Muscle of leg (tissue), 3 donors: ENCODE measurements at regions not wholly inside any gene's neighbourhood (a gene's known extent, or its start where the extent isn't known, plus 50 kb on each side); places are given as distances from the start of the nearest gene placed in this dataset.
A peak's percentile ranks its signal among the peaks of the same experiment; 100 is the strongest.
"Not testable (repeated sequence)": the region's sequence is repeated elsewhere in the genome, so short reads cannot be mapped to it uniquely, and the experiment has no call there.

Experiments
- DNase-seq: peaks from one replicate; pipeline ENCODE4 v3.0.0; 2013
- H3K27ac ChIP-seq: one replicate; pipeline ENCODE4 v1.5.1; 2013; ENCODE audit warnings: mild to moderate bottlenecking, low read length, control low read depth
- H3K27me3 ChIP-seq: one replicate; pipeline ENCODE4 v1.6.1; 2013; ENCODE audit warnings: low read length; ENCODE audit not compliant: control insufficient read depth, insufficient read depth
- H3K36me3 ChIP-seq: one replicate; pipeline ENCODE4 v1.6.1; 2013; ENCODE audit warnings: low read length; ENCODE audit not compliant: control insufficient read depth, insufficient read depth
- H3K4me1 ChIP-seq: one replicate; pipeline ENCODE4 v1.6.1; 2013; ENCODE audit warnings: low read length; ENCODE audit not compliant: control insufficient read depth, insufficient read depth
- H3K4me3 ChIP-seq: one replicate; pipeline ENCODE4 v1.5.1; 2013; ENCODE audit warnings: low read length, control low read depth
- H3K9me3 ChIP-seq: replicated peaks from 2 replicates; pipeline ENCODE4 v1.6.1; 2013; ENCODE audit warnings: low read depth, low read length; ENCODE audit not compliant: control insufficient read depth
- WGBS: methylation state at CpG from one replicate; pipeline ENCODE4 v1.1.5; 2013; ENCODE audit warnings: missing lambda C conversion rate; ENCODE audit not compliant: insufficient coverage; 5-methylcytosine and 5-hydroxymethylcytosine counted together

DNA sequence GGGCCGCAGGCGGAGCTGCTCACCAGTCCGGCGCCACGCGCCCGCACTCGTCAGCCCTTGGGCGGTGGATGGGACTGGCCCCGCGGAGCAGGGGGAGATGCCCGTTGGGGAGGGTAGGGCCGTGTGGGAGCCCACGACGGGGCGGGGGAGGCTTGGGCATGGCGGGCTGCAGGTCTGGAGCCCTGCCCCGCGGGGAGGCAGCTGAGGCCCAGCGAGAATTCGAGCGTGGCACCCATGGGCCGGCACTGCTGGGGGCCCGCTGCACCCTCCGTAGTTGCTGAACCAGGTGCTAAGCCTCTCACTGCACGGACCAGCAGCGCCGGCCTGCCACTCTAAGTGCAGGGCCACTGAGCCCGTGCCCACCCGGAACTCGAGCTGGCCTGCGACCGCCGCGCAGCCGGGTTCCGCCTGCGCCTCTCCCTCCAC is 182.4 kb upstream of the ERBB4 start:
- Histone ChIP-seq H3K27me3 (no peaks in the 10 kb centered on the region), H3K4me1 (no peaks in the 10 kb centered on the region), H3K36me3 (no peaks in the 10 kb centered on the region), H3K27ac (no peak overlapping the region), H3K4me3 (no peak overlapping the region), H3K9me3 (peaks cover 2% of the 10 kb centered on the region)
- WGBS = 93% methylated on average over 28 of the region's 38 CpGs
- DNase-seq = no peak

DNA sequence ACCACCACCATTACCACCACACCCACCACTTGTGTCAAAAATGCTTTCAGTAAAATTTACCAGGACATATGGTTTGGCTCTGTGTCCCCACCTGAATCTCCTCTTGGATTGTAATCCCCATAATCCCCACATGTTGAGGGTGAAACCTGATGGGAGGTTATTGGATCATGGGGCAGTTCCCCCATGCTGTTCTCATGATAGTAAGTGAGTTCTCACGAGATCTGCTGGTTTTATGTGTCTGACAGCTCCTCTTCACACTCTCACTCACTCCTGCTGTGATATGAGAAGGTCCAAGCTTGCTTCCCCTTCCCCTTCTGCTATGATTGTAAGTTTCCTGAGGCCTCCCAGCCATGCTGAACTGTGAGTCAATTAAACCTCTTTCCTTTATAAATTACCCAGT is 176.8 kb upstream of the ERBB4 start:
- not testable (repeated sequence) for H3K27ac ChIP-seq, H3K27me3 ChIP-seq, DNase-seq, H3K9me3 ChIP-seq, H3K36me3 ChIP-seq, H3K4me1 ChIP-seq, H3K4me3 ChIP-seq
- WGBS = no CpG with 5 or more reads among the region's 1 CpG

DNA sequence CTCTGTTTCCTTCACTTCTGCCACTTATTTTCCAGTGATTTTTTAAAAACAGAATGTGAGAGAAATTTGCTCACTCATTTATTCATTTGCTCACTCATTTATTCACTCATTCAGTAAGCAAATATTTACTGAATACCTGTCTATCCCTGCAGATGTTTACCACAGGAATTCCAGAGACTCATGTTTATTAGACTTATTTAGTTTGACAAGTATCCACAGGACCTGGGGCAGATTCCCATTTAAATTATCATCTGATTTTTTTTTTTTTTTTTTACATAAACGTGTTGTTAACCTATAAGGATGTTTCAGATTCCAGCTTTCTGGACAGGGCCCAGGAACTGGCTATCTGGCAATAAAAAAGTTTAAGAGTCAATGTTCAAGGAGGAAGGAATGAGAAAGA is 175.1 kb upstream of the ERBB4 start:
- Histone ChIP-seq H3K27ac (no peak overlapping the region), H3K36me3 (no peaks in the 10 kb centered on the region), H3K27me3 (no peaks in the 10 kb centered on the region), H3K9me3 (no peaks in the 10 kb centered on the region), H3K4me1 (no peaks in the 10 kb centered on the region), H3K4me3 (no peak overlapping the region)
- WGBS = no CpG with 5 or more reads among the region's 1 CpG
- DNase-seq = no peak

DNA sequence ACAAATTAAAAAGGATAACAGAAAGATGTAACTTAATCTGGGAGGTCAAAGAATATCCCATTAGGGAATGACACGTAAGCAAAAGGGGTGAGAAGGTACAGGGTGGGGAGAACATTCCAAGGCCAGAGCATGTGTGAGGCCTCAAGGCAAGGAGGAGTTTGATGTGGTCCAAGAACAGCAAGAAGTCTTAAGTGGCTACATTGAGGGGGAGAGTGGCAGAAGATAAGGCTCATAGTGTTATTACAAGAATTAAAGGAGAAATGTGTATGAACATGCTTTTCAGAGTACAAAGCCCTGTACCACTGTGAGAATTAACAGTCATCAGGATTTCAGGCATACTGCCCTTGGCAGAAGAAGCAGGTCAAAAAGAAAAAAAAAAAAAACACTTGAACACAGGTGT is 174.4 kb upstream of the ERBB4 start:
- Histone ChIP-seq H3K9me3 (no peaks in the 10 kb centered on the region), H3K4me1 (no peaks in the 10 kb centered on the region), H3K4me3 (no peak overlapping the region), H3K27me3 (no peaks in the 10 kb centered on the region), H3K27ac (no peak overlapping the region), H3K36me3 (no peaks in the 10 kb centered on the region)
- DNase-seq = no peak
- WGBS = 61% methylated on average over 1 of the region's 1 CpG

DNA sequence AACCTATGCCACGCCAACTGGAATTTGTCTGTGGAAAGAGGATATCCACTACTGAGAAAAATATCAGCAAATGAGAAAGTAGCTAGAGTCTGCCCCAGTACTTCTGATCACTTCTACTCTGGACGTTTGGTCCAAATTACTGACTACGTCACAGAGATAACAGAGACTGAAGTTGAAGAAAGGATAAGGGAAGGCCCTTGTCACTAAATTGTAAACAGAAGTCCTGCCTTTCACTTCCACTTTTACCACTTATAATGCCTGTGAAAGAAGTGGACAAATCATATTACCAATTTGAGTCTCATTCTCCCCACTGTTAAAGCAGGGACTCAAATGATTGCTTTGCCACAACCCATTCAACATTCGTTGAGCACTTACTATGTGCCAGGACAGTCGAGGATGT is 173.9 kb upstream of the ERBB4 start:
- H3K9me3 ChIP-seq = no peaks in the 10 kb centered on the region
- H3K4me1 ChIP-seq = no peaks in the 10 kb centered on the region
- no peak overlapping the region for H3K4me3 ChIP-seq
- no peak for DNase-seq
- no peaks in the 10 kb centered on the region for H3K27me3 ChIP-seq
- H3K27ac ChIP-seq = peak overlapping the region; percentile 6
- no peaks in the 10 kb centered on the region for H3K36me3 ChIP-seq
- WGBS = no CpG with 5 or more reads among the region's 5 CpGs

DNA sequence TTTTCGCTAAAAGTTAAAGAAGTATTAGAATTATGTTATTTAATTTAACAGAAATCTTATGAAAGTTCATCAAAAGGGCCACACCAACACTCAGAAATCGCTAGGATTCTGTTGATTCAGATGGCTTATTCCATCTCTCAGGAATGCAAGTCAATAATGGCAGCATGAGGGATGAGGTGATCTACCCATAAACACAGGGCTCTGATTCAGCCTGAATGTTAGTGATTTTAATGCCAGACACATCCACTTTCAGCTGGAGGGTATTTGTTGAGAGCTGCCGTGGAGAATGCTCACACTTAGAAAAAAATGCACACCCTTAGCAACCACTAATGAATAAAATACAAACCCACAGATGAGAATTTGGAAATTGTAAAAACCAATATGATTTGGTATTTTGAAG is 173.3 kb upstream of the ERBB4 start:
- DNase-seq = peak; percentile 28
- H3K27ac ChIP-seq = no peak overlapping the region
- H3K36me3 ChIP-seq = no peaks in the 10 kb centered on the region
- H3K4me1 ChIP-seq = no peaks in the 10 kb centered on the region
- H3K4me3 ChIP-seq = no peak overlapping the region
- no peaks in the 10 kb centered on the region for H3K9me3 ChIP-seq
- H3K27me3 ChIP-seq = no peaks in the 10 kb centered on the region
- WGBS = no CpG with 5 or more reads among the region's 3 CpGs

DNA sequence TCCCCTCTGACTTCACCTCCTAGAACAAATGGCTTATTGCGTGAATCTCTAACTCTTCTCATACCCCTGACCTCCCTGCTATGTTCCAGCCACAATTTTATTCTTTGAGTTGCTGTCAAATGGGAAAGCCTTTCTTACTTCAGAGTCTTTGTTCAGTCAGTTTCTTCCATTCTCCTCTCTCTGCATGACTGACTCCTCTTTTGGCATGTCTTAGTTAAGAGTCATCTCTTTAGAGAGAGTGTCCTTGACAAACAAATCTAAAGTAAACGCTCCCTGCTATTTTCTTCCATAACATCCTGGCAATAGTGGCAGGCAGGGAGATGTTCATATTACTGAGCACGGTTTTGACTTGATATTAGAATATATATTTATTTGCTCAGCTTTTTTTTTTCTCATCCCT is 170.7 kb upstream of the ERBB4 start:
- Histone ChIP-seq H3K4me1 (no peaks in the 10 kb centered on the region), H3K27ac (no peak overlapping the region), H3K9me3 (no peaks in the 10 kb centered on the region), H3K36me3 (no peaks in the 10 kb centered on the region), H3K27me3 (no peaks in the 10 kb centered on the region), H3K4me3 (no peak overlapping the region)
- DNase-seq = no peak
- no CpG with 5 or more reads among the region's 3 CpGs for WGBS

DNA sequence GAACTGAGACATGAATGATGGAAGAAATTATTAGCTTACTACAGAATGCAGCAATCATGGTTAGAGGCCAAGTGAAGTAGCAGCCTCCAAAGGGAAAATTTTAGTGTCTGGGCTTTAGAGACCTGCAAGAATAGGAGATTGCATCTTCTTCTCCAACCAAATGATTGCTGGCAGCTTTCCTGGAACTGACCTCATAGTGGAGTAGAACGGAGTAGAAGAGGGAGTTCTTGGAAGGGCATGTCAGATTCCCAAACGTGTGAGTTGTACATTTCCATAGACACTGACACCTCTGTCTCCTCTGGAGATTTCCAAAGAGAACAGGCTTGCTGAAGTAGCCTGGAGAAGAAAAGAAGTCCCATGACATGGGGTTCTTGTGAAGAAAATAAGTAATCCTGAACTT is 169.8 kb upstream of the ERBB4 start:
- Histone ChIP-seq H3K9me3 (no peaks in the 10 kb centered on the region), H3K4me3 (no peak overlapping the region), H3K27ac (no peak overlapping the region), H3K27me3 (no peaks in the 10 kb centered on the region), H3K36me3 (no peaks in the 10 kb centered on the region), H3K4me1 (no peaks in the 10 kb centered on the region)
- peak; percentile 49 for DNase-seq
- no CpG with 5 or more reads among the region's 2 CpGs for WGBS

DNA sequence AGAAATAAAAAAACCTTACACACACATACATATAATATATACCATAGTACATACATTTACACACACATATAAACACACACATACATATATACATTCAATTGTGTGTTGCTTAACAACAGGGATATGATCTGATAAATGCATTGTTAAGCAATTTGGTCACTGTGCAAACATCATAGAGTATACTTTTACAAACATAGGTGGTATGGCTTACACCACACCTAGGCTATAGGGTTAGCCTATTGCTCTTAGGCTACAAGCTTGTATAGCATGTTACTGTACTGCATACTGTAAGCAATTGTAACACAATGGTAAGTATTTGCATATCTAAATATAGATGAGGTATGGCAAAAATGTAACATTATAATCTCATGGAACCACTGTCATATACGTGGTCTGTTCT is 156.8 kb upstream of the ERBB4 start:
- no CpG with 5 or more reads among the region's 1 CpG for WGBS
- H3K9me3 ChIP-seq = no peaks in the 10 kb centered on the region
- H3K4me1 ChIP-seq = peaks cover 3% of the 10 kb centered on the region
- H3K27ac ChIP-seq = no peak overlapping the region
- no peak overlapping the region for H3K4me3 ChIP-seq
- H3K27me3 ChIP-seq = no peaks in the 10 kb centered on the region
- no peak for DNase-seq
- H3K36me3 ChIP-seq = no peaks in the 10 kb centered on the region

DNA sequence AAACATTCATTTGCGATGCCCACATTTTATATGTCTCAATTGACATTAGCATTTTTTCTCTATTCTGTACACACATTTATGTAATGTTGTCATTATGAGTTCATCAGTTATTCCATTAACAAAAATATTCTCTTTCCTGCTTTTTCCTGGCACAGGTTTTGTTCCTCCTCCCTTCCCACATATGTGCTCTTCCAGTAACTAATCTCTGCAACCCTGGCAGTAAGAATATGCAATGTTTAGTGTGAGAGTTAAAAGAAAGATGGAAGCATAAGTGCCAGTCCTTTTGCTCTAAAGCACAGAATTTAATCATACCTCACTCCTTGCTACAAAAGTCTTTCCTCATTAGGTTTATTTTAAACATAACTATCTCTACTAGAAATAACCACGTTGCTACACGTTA is 155.8 kb upstream of the ERBB4 start:
- H3K27ac ChIP-seq = no peak overlapping the region
- peak; percentile 47 for DNase-seq
- H3K27me3 ChIP-seq = no peaks in the 10 kb centered on the region

DNA sequence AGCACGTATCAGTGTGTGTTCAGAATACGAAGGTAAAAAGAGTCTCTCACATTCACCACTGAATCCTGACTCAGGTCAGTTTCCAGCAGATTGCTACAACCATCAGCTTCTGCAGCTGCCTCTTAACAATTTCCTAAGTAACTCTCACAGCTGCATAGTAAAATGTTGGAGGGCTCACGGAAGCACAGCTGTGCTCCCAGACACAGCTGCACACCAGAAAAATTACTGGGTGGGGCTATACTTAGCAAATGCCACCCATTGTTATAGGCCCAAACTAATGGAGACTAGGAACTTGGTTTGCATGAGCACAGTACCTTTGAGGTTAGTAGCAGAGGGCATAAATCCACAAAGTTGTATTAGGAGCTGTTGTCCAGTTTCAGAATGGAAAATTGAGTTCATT is 153.9 kb upstream of the ERBB4 start:
- DNase-seq = peak; percentile 88
- peak overlapping the region; percentile 66 for H3K27ac ChIP-seq
- H3K9me3 ChIP-seq = no peaks in the 10 kb centered on the region
- H3K4me3 ChIP-seq = no peak overlapping the region
- 44% methylated on average over 3 of the region's 3 CpGs for WGBS
- no peaks in the 10 kb centered on the region for H3K27me3 ChIP-seq
- H3K4me1 ChIP-seq = peaks cover 3% of the 10 kb centered on the region
- no peaks in the 10 kb centered on the region for H3K36me3 ChIP-seq

More for the DNA sequence above, 155.8 kb upstream of the ERBB4 start:
- WGBS = no CpG with 5 or more reads among the region's 3 CpGs
- Histone ChIP-seq H3K36me3 (no peaks in the 10 kb centered on the region), H3K9me3 (no peaks in the 10 kb centered on the region), H3K4me1 (peaks cover 3% of the 10 kb centered on the region), H3K4me3 (no peak overlapping the region)
